ENCODE measurements at regions not wholly inside any gene's neighbourhood (a gene's known extent, or its start where the extent isn't known, plus 50 kb on each side); places are given as distances from the start of the nearest gene placed in this dataset.
A peak's percentile ranks its signal among the peaks of the same experiment; 100 is the strongest.

DNA sequence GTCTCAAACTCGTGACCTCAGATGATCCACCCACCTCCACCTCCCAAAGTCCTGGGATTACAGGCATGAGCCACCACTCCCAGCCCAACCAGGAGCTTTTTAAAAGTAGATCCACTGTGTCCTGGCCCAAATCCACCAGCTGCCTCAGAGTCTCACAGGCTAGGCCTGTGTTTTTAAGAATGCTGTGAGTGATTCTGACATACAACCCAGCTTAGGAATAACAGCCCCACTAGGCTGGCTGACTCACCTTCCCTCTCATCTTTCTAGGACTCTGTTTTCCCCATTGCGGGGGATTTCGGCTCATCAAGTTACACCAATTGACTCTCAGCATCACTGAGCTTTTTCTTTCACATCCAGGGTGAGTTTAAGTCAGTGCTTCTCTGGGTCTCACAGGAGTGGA is 207.6 kb downstream of the SKIDA1 start:
- DNase-seq: no peak

DNA sequence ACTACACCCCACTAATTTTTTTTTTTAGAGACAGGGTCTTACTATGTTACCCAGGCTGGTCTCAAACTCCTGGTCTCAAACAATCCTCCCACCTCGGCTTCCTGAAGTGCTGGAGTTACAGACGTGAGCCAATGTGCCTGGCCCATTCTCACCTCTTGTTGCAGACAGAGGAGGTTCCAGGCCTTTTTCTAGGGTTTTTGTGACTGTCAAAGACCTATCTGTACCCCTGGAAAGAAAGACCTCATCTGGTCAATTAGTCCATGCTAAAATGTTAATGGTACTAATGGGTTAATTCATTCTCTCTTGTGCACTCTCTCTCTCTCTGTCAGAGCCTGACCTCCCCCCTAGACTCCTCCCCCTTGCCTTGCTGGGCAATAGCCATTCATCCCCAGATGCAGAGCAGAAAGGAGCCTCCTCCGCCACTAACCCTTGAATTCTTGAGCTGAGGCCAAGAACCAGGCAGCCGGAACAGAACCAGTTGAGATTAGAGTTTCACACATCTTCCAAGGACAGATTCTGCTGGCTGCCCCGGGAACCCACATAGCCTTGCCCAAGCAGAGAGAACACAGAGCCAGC is 209.7 kb downstream of the SKIDA1 start:
- peak in 1 of 2 experiments; percentile 67 for DNase-seq

DNA sequence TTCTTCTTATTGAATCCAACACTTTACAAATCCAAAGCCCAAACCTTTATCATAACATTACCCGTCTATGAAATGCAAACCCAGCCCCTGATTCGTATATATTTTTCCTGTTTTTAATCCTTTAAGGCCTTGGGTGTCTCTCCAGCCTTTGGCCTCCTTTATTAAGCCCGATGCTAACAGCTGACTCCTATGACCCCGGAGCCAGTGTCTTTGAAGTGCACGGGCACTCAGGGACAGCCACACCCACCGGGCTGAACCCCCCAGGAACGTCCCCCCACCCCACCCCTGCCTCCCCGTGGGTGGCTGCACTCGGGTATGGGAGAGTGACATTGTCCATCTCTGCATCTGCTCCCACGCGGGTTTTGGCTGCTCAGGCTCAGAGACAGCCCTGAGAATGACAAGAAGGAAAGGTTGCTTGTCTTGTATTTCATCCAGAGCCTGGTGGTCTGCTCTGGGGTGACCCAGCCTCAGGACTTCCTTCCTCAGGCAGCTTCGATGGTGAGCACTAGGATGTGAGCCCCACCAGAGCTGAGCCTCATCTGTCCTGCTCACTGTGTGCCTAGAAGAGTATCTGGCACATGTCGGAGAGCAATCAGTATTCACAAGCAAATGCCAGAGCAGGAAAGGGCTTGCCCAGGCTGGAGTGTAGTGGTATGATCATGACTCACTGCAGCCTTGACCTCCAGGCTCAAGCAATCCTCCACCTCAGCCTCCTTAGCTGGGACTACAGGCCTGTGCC is 210.4 kb downstream of the SKIDA1 start:
- peak in 1 of 2 experiments; percentile 9 for DNase-seq

DNA sequence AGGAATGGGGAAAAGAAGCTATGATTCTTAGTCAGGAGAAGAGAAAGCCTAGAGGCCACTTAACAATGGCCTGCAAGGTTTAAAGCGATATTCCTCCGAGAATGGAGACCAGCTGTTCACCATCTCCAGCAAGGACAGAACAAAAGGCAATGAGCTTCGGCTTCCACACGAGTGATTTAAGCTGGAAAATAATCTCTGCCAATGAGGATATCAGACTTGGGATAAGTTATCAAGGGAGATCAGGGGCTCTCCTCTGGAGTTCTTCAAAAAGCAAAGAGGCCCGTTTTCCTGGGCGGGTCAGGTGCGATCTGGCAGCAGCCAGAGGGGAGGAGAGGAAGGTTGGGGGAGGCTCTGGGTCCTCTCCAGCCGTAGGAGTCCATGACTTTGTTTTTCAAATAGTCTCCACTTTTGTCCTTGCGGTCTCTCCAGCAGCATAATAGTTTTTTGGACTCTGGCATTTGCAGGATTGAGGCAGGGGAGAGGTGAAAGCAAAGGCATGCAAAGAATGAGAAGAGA is 211.3 kb downstream of the SKIDA1 start:
- DNase-seq: peak in 1 of 2 experiments; percentile 12

- DNase-seq: no peak
Measured at GRCh38 chr10:21313691-21314090, 211.8 kb downstream of the SKIDA1 start.

DNA sequence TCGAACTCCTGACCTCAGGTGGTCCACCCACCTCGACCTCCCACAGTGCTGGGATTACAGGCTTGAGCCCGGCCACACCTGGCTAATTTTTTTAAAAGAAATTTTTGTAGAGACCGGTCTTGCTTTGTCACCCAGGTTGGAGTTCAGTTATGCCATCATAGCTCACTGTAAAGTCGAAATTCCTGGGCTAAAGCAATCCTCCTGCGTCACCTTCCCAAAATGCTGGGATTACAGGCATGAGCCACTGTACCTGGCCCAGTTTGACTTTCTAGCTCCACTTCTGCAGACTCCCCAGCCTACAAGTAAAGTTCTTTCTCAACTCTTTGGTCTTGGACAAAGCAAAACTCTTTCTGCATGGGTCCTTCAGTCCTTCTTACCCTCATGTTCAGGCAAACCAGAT is 214.1 kb downstream of the SKIDA1 start:
- DNase-seq: no peak

GRCh38 chr10:21309427-21309826 is 216.1 kb downstream of the SKIDA1 start:
- DNase-seq: no peak

GRCh38 chr10:21308946-21309345 is 216.5 kb downstream of the SKIDA1 start:
- DNase-seq: no peak

DNA sequence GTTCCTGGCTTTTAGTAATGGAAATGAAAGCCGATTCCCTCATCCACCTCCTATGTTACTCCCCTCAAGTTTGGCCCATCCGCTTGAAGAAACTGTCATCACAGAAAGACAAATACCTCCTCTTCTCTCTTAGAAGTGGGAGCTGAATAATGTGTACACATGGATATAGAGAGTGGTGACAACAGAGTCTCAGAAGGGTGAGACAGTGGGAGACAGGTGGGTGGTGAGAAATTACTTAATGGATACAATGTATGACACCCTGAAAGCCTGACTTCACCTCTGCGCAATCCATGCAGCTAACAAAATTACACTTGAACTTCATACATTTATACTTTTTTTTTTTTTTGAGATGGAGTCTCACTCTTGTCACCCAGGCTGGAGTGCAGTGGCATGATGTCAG is 217.5 kb downstream of the SKIDA1 start:
- DNase-seq: no peak

DNA sequence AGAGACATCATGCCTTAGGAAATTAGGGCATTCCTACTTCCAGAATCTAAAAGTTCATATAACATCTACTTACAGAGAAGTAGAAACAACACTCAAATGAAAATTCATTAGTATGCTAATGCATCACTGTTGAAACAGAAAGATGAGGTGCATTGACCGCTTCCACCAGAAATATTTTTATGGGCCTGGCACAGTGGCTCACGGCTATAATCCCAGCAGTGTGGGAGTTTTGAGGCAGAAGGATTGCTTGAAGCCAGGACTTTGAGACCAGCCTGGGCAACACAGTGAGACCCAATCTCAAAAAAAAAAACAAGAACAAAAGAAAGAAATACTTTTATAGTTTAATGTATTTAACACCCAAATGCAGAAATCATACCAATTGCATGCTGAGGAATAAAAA is 220.9 kb downstream of the SKIDA1 start:
- DNase-seq: no peak

DNA sequence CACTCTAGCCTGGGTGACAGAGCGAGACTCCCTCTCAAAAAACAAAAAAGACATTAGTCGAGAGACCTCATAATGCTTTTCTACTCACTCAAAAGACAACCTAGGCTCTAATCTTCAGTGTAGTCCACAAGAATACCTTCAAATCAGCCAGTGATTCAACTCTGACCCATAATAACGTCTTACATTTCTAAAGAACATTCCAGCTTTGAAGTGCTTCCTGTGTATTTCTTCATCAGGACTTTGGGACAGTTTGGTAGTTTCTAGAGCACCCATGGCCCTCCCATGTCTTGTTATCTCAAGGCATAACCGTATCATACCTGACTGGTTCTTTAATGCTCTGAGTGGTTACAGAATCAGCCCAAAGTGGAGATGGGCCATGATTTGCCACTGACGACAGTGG is 221.3 kb downstream of the SKIDA1 start:
- DNase-seq: no peak

DNA sequence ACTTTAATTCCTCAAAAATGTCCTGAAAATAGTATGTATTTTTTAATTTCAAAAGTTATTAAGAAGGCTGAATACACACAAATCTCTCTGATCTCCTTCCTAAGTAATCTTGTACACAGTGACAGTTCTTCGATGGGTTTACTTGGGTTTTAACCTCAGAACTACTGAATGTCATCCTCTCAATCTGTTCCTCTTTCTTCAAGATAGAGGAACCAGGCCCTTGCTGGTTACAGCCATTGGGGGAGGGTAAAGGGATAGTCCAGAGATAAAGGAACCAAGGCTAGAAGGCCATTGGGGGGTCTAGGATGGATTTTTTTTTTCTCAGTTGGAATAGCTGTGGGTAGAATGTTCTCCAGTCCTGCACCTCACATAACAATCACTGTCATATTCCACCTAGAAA is 224.9 kb downstream of the SKIDA1 start:
- DNase-seq: no peak

DNA sequence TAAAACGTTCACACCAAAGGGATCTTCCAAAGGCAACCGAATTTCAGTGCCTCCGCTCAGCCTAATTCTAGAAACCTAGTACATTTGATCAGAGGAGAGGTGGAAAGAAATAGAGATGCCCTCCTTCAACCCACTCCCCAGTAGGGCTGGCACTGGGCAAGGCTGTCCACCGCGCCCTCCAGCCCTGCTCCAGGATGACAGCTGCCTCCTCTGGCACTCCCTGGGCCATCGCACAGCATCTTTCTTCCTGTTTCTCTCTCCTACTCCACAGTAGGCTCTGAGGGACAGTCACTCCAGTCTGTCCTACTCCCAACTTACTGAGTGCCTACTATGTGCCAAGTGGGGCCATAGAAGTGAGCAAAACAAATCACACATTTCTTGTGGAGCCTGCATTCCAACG is 226.2 kb downstream of the SKIDA1 start:
- no peak for DNase-seq

DNA sequence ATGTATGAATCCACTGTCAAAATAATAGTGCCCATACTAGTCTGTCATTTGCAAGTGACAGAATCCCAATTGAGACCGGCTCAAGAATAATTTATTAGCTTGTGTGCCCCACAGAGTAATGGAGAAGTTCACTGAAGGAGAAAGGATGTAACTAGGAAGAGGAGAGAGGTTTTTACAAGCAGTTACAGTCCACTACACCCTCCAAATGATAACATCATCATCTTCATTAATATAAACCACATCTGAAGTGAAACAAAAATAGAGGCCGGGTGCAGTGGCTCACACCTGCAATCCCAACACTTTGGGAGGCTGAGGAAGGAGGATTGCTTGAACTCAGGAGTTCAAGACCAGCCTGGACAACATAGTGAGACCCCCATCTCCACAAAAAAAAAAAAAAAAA is 226.8 kb downstream of the SKIDA1 start:
- no peak for DNase-seq

DNA sequence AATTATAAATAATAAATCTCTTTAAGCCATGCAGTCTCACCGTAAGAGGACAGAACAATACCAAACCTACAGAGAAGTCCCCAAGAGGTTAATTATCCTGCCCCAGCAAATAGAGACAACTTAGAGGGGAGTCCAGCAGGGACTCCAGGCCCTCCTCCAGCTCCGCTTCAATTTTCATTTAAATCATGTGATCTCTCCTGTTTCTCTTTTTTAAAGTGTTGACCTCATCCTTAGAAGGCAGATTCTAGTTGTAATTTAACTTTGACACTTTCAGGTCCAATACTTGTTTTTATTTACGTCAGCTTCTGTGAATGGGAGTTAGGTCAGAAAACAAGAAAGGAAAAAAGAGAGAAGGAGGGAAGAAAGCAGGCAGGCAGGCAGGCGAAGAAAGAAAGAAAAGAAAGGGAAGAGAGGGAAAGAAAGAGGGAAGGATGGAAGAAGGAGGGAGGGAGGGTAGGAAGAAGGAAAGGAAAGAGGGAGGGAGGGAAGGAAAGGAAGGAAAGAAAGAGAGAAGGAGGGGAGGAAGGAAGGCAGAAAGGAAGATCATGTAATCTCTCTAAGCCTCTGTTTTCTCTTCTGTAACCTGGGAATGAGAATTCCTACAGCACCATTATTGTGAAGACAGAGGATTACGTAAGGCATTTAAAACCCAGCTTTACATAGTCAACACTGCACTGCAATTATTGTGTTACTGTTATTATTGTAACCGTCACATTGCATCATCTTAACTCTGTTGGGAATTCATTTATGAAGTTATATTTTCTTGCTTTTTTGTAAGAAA is 227.7 kb downstream of the SKIDA1 start:
- DNase-seq: no peak

- no peak for DNase-seq
Measured at GRCh38 chr10:21296575-21297355, 228.7 kb downstream of the SKIDA1 start.

DNA sequence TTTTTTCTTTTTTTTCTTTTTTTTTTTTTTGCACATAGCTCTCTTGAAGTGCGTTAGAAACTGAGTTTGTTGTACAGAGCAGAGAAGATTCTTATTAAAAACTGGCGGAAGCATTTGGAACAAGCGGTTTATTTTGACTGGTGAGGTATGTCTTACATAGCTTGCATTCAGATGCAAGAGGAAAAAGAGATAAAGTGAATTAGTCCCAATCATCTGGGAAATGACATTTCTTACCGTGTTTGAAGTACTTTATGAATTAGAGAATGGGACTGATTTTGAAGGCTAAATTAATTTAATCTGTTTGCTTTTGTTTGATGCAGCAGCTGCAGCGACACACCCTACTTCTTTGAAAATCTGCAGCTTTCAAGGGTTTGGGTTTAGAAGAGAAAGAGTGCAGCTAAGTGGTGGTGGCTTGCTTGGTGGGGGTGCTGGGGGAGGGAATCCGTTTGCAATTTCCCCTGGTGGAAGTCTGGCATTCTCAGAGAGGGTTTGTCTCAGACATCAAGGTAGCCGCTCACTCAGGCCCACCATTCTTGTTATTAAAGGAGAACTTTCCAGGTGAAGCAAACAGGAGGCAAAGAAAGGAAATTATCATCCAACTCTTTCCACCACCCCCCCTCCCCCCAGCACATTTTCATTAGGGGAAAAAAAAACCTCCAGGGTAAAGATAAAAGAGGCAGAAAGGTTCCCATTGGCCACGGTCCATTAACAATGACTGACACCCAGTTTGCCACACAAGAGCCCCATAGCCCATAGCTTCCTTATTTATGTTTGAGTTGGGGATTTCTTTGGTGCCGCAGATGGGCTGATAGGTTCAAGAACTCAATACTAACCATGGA is 231.7 kb downstream of the SKIDA1 start:
- no peak for DNase-seq

- peak; percentile 14 to 67 for DNase-seq
Measured at GRCh38 chr10:21292763-21293517, 232.5 kb downstream of the SKIDA1 start.

DNA sequence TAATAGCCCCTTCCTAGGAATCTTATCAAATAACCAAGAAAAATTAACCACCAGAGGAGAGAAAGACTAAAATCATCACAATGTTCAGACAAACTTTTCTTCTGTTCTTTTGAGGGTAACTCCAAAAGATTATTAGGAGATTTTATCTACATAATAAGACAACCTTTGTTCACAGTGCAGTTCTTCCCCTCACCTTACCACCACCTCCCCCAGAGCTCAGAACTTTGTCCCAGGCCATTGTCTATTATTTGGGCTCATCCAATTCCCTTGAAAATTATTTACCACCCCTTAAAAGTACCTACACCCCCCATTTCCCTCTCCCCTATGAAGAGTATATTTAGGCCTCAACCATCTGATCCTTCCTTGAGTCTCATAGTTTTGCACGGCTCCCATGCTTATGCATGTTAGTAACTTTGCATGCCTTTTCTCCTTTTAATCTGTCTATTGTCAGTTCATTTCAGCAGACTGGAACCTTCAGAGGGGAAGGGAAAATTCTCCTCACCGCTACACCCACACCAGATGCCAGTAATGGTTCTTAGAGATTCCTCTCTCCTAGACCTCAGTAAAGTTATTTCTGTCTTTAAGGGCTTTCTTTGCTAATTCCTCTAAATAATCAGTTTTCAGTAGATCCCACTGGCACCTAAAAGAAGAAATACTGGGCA is 234.9 kb downstream of the SKIDA1 start:
- no peak for DNase-seq

DNA sequence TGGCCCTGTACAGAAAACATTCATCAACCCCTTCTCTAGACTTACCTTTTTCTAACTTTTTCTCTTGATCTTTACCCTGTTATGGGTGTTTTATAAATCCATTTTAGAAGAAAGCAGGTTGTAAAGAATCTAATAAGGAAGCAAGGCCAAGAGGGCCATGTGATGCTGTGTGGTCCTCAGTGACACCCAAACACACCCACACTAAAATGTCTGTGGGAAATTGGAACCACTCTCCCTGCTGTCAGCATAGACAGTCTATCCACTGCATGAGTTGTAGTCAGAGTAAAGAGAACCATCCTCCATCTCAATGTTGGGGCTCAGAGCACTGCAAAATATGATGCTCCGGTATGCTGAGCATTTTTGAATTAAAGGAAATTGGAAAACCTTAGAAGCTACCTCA is 235.5 kb downstream of the SKIDA1 start:
- no peak for DNase-seq

- DNase-seq: no peak
Measured at GRCh38 chr10:21289271-21289670, 236.2 kb downstream of the SKIDA1 start.

Measured in NCI-H446 (cell line).